Endodermal cell (in vitro differentiated cells): ENCODE measurements at regions not wholly inside any gene's neighbourhood (a gene's known extent, or its start where the extent isn't known, plus 50 kb on each side); places are given as distances from the start of the nearest gene placed in this dataset.

Source experiments
- DNase-seq: peaks from one replicate; pipeline ENCODE4 v3.0.0-alpha.2; 2017
- H3K27ac ChIP-seq: 2 replicates; pipeline ENCODE4 v1.5.1; 2013; ENCODE audit warnings: mild to moderate bottlenecking, low read depth, low read length, moderate library complexity
- H3K27me3 ChIP-seq: 2 replicates; pipeline ENCODE4 v1.6.1; 2013; ENCODE audit warnings: mild to moderate bottlenecking, low read length, moderate library complexity; ENCODE audit not compliant: insufficient read depth, control insufficient read depth, poor library complexity, severe bottlenecking
- H3K36me3 ChIP-seq: 2 replicates; pipeline ENCODE4 v1.7.0; 2013; ENCODE audit warnings: mild to moderate bottlenecking, low read length, moderate library complexity; ENCODE audit not compliant: control insufficient read depth, insufficient read depth
- H3K4me1 ChIP-seq: one replicate; pipeline ENCODE4 v1.7.0; 2013; ENCODE audit warnings: low read length; ENCODE audit not compliant: control insufficient read depth, insufficient read depth
- H3K4me3 ChIP-seq: 2 replicates; pipeline ENCODE4 v1.5.1; 2013; ENCODE audit warnings: mild to moderate bottlenecking, low read length, moderate library complexity
- H3K9ac ChIP-seq: 2 replicates; pipeline ENCODE4 v1.6.1; 2013; ENCODE audit warnings: mild to moderate bottlenecking, low read length, moderate library complexity; ENCODE audit not compliant: poor library complexity, severe bottlenecking; ENCODE audit errors: extremely low read depth
- H3K9me3 ChIP-seq: 2 replicates; pipeline ENCODE4 v1.6.1; 2013; ENCODE audit warnings: mild to moderate bottlenecking, low read length, moderate library complexity; ENCODE audit not compliant: control insufficient read depth
- H3K27ac Mint-ChIP-seq: 2 replicates; pipeline ENCODE4 v1.8.0; 2020; ENCODE audit warnings: mixed read lengths
- H3K27me3 Mint-ChIP-seq: 2 replicates; pipeline ENCODE4 v1.8.0; 2021; ENCODE audit warnings: mild to moderate bottlenecking, mixed read lengths; ENCODE audit not compliant: insufficient read depth
- H3K36me3 Mint-ChIP-seq: 2 replicates; pipeline ENCODE4 v1.8.0; 2020; ENCODE audit warnings: low read depth, mixed read lengths
- H3K4me1 Mint-ChIP-seq: 2 replicates; pipeline ENCODE4 v1.8.0; 2020; ENCODE audit warnings: mixed read lengths
- H3K4me3 Mint-ChIP-seq: 2 replicates; pipeline ENCODE4 v1.8.0; 2020; ENCODE audit warnings: mild to moderate bottlenecking, moderate library complexity, mixed read lengths
- H3K9me3 Mint-ChIP-seq: 2 replicates; pipeline ENCODE4 v1.8.0; 2020; ENCODE audit warnings: mild to moderate bottlenecking, mixed read lengths
- CTCF ChIP-seq: fragments of 200-600 bp; sonication (generic); conservative IDR thresholded peaks from 2 replicates; pipeline ENCODE4 v1.5.0; 2021; ENCODE audit warnings: antibody characterized with exemption, mild to moderate bottlenecking
- WGBS, 2 experiments: methylation state at CpG; one replicate each; pipeline versions ENCODE4 v1.1.5 to v1.1.7; 2013; ENCODE audit warnings: missing lambda C conversion rate in 2 of 2, mixed read lengths in 1 of 2; ENCODE audit not compliant: insufficient coverage in 1 of 2, insufficient read length in 1 of 2; 5-methylcytosine and 5-hydroxymethylcytosine counted together

DNA sequence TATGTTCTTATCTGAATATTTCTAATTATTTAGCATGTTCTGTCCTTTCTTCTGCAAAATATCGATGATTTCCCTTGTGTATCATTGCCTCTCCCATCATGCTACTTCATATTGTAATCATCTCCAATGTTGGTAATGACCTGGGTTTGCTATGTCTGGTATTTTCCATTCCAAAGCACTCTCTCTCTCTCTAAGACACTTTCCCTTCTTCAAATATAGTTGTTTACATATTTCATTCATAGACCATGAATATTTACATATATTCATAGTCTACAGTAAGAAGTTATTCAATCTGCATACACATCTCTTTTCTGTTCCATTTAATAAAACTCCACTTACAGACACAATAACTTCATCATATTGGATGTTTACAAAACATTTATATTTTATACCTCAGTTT lies 1516.5 kb upstream of the FLRT2 start:
- no peak for DNase-seq
- H3K36me3 ChIP-seq: no peaks in the 10 kb centered on the region
- H3K4me3 ChIP-seq: no peak overlapping the region
- no peaks in the 10 kb centered on the region for H3K9me3 Mint-ChIP-seq
- H3K27me3 ChIP-seq: no peaks in the 10 kb centered on the region
- H3K9ac ChIP-seq: no peak overlapping the region
- no peaks in the 10 kb centered on the region for H3K9me3 ChIP-seq
- TF ChIP-seq CTCF: no peak
- no peaks in the 10 kb centered on the region for H3K27me3 Mint-ChIP-seq
- H3K4me1 Mint-ChIP-seq: no peaks in the 10 kb centered on the region
- no peak overlapping the region for H3K27ac Mint-ChIP-seq
- 85 to 100% methylated on average over 1 of the region's 1 CpG for WGBS, 2 experiments
- H3K27ac ChIP-seq: no peak overlapping the region
- no peaks in the 10 kb centered on the region for H3K4me1 ChIP-seq
- no peak overlapping the region for H3K4me3 Mint-ChIP-seq
- no peaks in the 10 kb centered on the region for H3K36me3 Mint-ChIP-seq

GRCh38 chr14:84017495-84017894 lies 1512.4 kb upstream of the FLRT2 start:
- H3K4me1 Mint-ChIP-seq: no peaks in the 10 kb centered on the region

DNA sequence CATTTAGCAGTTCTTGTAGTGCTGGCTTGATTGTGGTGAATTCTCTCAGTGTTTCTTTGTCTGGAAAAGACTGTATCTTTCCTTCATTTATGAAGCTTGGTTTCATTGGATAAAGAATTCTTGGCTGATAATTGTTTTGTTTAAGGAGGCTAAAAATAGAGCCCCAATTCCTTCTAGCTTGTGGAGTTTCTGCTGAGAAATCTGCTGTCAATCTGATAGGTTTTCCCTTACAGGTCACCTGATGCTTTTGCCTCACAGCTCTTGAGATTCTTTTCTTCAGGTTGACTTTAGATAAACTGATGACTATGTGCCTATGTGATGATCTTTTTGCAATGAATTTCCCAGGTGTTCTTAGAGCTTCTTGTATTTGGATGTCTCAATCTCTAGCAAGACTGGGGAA lies 1508.5 kb upstream of the FLRT2 start:
- H3K9me3 ChIP-seq: peaks cover 15% of the 10 kb centered on the region
- Mint-ChIP-seq H3K4me1 (no peaks in the 10 kb centered on the region), H3K9me3 (peaks cover 23% of the 10 kb centered on the region), H3K4me3 (no peak overlapping the region), H3K27me3 (no peaks in the 10 kb centered on the region), H3K27ac (no peak overlapping the region), H3K36me3 (peaks cover 9% of the 10 kb centered on the region)
- no peak for TF ChIP-seq CTCF
- no peak overlapping the region for H3K9ac ChIP-seq
- H3K27ac ChIP-seq: no peak overlapping the region
- no peaks in the 10 kb centered on the region for H3K4me1 ChIP-seq
- no peaks in the 10 kb centered on the region for H3K27me3 ChIP-seq
- no peaks in the 10 kb centered on the region for H3K36me3 ChIP-seq
- H3K4me3 ChIP-seq: no peak overlapping the region
- no peak for DNase-seq

More at GRCh38 chr14:84017495-84017894, 1512.4 kb upstream of the FLRT2 start:
- Mint-ChIP-seq H3K27ac (no peak overlapping the region), H3K9me3 (peaks cover 20% of the 10 kb centered on the region), H3K36me3 (peaks cover 5% of the 10 kb centered on the region), H3K27me3 (no peaks in the 10 kb centered on the region), H3K4me3 (no peak overlapping the region)
- Histone ChIP-seq H3K4me3 (no peak overlapping the region), H3K27me3 (no peaks in the 10 kb centered on the region), H3K27ac (no peak overlapping the region), H3K4me1 (no peaks in the 10 kb centered on the region), H3K9ac (no peak overlapping the region), H3K36me3 (no peaks in the 10 kb centered on the region), H3K9me3 (peaks cover 15% of the 10 kb centered on the region)
- 89 to 97% methylated on average over 7 of the region's 7 CpGs for WGBS, 2 experiments
- DNase-seq: no peak
- TF ChIP-seq CTCF: no peak
